GM12878 (cell line): ENCODE measurements at regions not wholly inside any gene's neighbourhood (a gene's known extent, or its start where the extent isn't known, plus 50 kb on each side); places are given as distances from the start of the nearest gene placed in this dataset.

Source experiments
- CEBPB ChIP-seq, 2 experiments: fragments of 150-350 bp in 1 of 2; IDR thresholded peaks; 2 replicates each; pipeline ENCODE4 v1.6.1; 2012 to 2014; ENCODE audit warnings: low read depth in 2 of 2, low read length in 2 of 2, borderline replicate concordance in 1 of 2, inconsistent platforms in 1 of 2
- CTCF ChIP-seq, 3 experiments: IDR thresholded peaks in 2 of 3; conservative IDR thresholded peaks in 1 of 3; 2 replicates each; pipeline ENCODE4 v1.5.1; 2011; ENCODE audit warnings: low read depth in 3 of 3, low read length in 3 of 3, mild to moderate bottlenecking in 3 of 3, control low read depth in 2 of 3, moderate library complexity in 2 of 3, inconsistent platforms in 1 of 3, mixed read lengths in 1 of 3; ENCODE audit not compliant: control insufficient read depth in 2 of 3, insufficient read depth in 1 of 3; ENCODE audit errors: extremely low read depth in 1 of 3
- E2F4 ChIP-seq: IDR thresholded peaks from 2 replicates; pipeline ENCODE4 v1.6.1; 2012; ENCODE audit warnings: low read depth, low read length, improper control_type of control experiment
- EP300 ChIP-seq, 2 experiments: fragments of 150-350 bp in 1 of 2; IDR thresholded peaks; 2 replicates each; pipeline ENCODE4 v1.6.1; 2011 to 2012; ENCODE audit warnings: low read depth in 2 of 2, low read length in 2 of 2, borderline replicate concordance in 1 of 2, improper control_type of control experiment in 1 of 2, inconsistent platforms in 1 of 2; ENCODE audit not compliant: control insufficient read depth in 1 of 2
- EZH2 ChIP-seq: IDR thresholded peaks from 2 replicates; pipeline ENCODE4 v1.6.1; 2012; ENCODE audit warnings: low read depth, mild to moderate bottlenecking, control low read depth, inconsistent platforms, low read length, borderline replicate concordance; ENCODE audit not compliant: control insufficient read depth
- MAX ChIP-seq: IDR thresholded peaks from 2 replicates; pipeline ENCODE4 v1.6.1; 2012; ENCODE audit warnings: low read depth, low read length, improper control_type of control experiment
- NRF1 ChIP-seq: conservative IDR thresholded peaks from 2 replicates; pipeline ENCODE4 v1.6.1; 2011; ENCODE audit warnings: mild to moderate bottlenecking, low read depth, low read length, improper control_type of control experiment
- POLR2A ChIP-seq: IDR thresholded peaks from 2 replicates; pipeline ENCODE4 v1.6.1; 2011; ENCODE audit warnings: low read depth, mild to moderate bottlenecking, low read length
- POLR2AphosphoS5 ChIP-seq: IDR thresholded peaks from 2 replicates; pipeline ENCODE4 v1.6.1; 2011; ENCODE audit warnings: mild to moderate bottlenecking, low read length, inconsistent platforms
- REST ChIP-seq: IDR thresholded peaks from 2 replicates; pipeline ENCODE4 v1.6.1; 2012; ENCODE audit warnings: mild to moderate bottlenecking, low read depth, low read length
- SRF ChIP-seq, 2 experiments: IDR thresholded peaks; 2 replicates each; pipeline ENCODE4 v1.6.1; 2011; ENCODE audit warnings: low read depth in 2 of 2, low read length in 2 of 2, mild to moderate bottlenecking in 1 of 2, moderate library complexity in 1 of 2
- YY1 ChIP-seq: IDR thresholded peaks from 2 replicates; pipeline ENCODE4 v1.6.1; 2011; ENCODE audit warnings: low read depth, mild to moderate bottlenecking, low read length
- ZNF274 ChIP-seq: IDR thresholded peaks from one replicate; pipeline ENCODE4 v1.8.0; 2011; ENCODE audit not compliant: insufficient read length, insufficient read depth

- TF ChIP-seq CTCF (IDR thresholded peaks at IDR 0.05 in 2 of 3, conservative IDR thresholded peaks at IDR 0.05 in 1 of 3; ENCODE audit: control insufficient read depth in 2 of 3, extremely low read depth in 1 of 3, insufficient read depth in 1 of 3, low read depth in 3 of 3, low read length in 3 of 3) (no peak), NRF1 (no peak), REST (no peak), E2F4 (no peak), SRF (IDR thresholded peaks at IDR 0.05; ENCODE audit: low read depth in 2 of 2, low read length in 2 of 2) (no peak), CEBPB (IDR thresholded peaks at IDR 0.05; ENCODE audit: borderline replicate concordance in 1 of 2, low read depth in 2 of 2, low read length in 2 of 2) (no peak), YY1 (no peak), EP300 (IDR thresholded peaks at IDR 0.05; ENCODE audit: borderline replicate concordance in 1 of 2, control insufficient read depth in 1 of 2, low read depth in 2 of 2, low read length in 2 of 2) (no peak), POLR2A (no peak), MAX (no peak), EZH2 (no peak), POLR2AphosphoS5 (no peak), ZNF274 (no peak)
These were observed 67.0 kb downstream of the SC5D start for GRCh38 chr11:121359591-121359990.
